ENCODE measurements at regions not wholly inside any gene's neighbourhood (a gene's known extent, or its start where the extent isn't known, plus 50 kb on each side); places are given as distances from the start of the nearest gene placed in this dataset.

GRCh38 chr1:164918140-164918539 is 359.2 kb downstream of the PBX1 start:
- no peak overlapping the region for H3K27ac ChIP-seq (ENCODE audit: low read depth, low read length)
- no peak for DNase-seq
- Mint-ChIP-seq H3K27ac (no peak overlapping the region), H3K4me1 (no peaks in the 10 kb centered on the region), H3K27me3 (peaks cover 0 to 6% (median 0%) of the 10 kb centered on the region in 5 donors), H3K9me3 (peaks cover 0 to 7% (median 0%) of the 10 kb centered on the region in 11 donors), H3K36me3 (no peaks in the 10 kb centered on the region), H3K4me3 (no peak overlapping the region)
- H3K27me3 ChIP-seq (ENCODE audit: control insufficient read depth in 2 of 2, insufficient read depth in 2 of 2, low read length in 2 of 2): no peaks in the 10 kb centered on the region
- intact Hi-C loops (cut with micrococcal nuclease): no loop called here
- no peaks in the 10 kb centered on the region for H3K4me1 ChIP-seq (ENCODE audit: control insufficient read depth in 2 of 2, insufficient read depth in 2 of 2, low read length in 2 of 2)
- H3K9me3 ChIP-seq (ENCODE audit: control insufficient read depth in 2 of 3, low read length in 3 of 3): no peaks in the 10 kb centered on the region
- CTCF ChIA-PET: no interaction called here
- ATAC-seq: no peak
- POLR2A ChIA-PET: no interaction called here
- no peaks in the 10 kb centered on the region for H3K36me3 ChIP-seq (ENCODE audit: control insufficient read depth in 2 of 3, insufficient read depth in 3 of 3, low read length in 3 of 3)
- H3K4me3 ChIP-seq (ENCODE audit: low read length): no peak overlapping the region

DNA sequence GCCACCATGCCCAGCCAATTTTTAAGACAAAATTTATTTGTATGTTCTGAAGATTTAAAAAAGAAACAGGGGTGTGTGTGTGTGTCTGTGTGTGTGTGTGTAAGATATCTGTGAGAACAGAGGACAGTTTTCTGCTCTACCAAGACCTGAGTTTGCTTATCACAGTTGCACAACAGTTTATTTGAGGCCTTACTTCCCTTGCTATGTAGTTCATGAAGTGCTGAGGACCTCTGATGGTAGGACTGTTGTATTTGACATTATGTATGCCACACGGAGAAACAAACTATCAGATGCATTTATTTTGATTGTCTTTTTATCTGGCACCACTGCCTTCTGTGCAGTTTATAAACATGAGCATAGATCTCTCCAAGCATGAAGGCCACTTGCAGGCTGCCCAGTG is 355.2 kb downstream of the PBX1 start:
- intact Hi-C loops (cut with micrococcal nuclease): no loop called here
- H3K27ac Mint-ChIP-seq: no peak overlapping the region
- Histone ChIP-seq H3K36me3 (ENCODE audit: control insufficient read depth in 2 of 3, insufficient read depth in 3 of 3, low read length in 3 of 3) (no peaks in the 10 kb centered on the region), H3K27me3 (ENCODE audit: control insufficient read depth in 2 of 2, insufficient read depth in 2 of 2, low read length in 2 of 2) (no peaks in the 10 kb centered on the region), H3K4me1 (ENCODE audit: control insufficient read depth in 2 of 2, insufficient read depth in 2 of 2, low read length in 2 of 2) (no peaks in the 10 kb centered on the region), H3K9me3 (ENCODE audit: control insufficient read depth in 2 of 3, low read length in 3 of 3) (no peaks in the 10 kb centered on the region), H3K27ac (ENCODE audit: low read depth, low read length) (no peak overlapping the region), H3K4me3 (ENCODE audit: low read length) (no peak overlapping the region)
- no peak for ATAC-seq
- DNase-seq: no peak
- H3K27me3 Mint-ChIP-seq: peaks cover 0 to 6% (median 0%) of the 10 kb centered on the region in 5 donors
- no peak overlapping the region for H3K4me3 Mint-ChIP-seq
- peaks cover 0 to under 1% (median 0%) of the 10 kb centered on the region in 5 donors for H3K36me3 Mint-ChIP-seq
- peaks cover 0 to 7% (median 0%) of the 10 kb centered on the region in 11 donors for H3K9me3 Mint-ChIP-seq
- H3K4me1 Mint-ChIP-seq: no peaks in the 10 kb centered on the region
- ChIA-PET CTCF (no interaction called here), POLR2A (no interaction called here)

DNA sequence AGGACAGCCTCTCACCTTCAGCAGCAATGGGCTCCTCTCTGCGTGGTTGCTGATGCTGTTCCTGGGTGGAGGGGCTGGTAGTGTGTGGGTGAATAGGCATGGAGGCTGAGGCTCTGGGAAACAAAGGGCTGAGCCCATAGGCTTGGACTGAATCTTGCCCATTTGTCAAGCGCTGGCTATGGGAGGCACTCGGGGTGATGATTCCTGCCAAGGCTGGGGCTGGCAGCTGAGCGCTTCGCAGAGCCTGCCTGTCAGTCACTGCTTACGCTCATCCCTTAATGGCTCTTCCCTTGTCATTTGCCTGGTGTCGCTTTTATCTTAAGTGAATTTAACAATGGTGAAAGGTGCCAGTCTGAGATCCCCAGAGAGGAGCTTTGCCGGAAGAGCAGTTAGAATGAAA is 353.3 kb downstream of the PBX1 start:
- ChIA-PET POLR2A (no interaction called here), CTCF (no interaction called here)
- no peak for ATAC-seq
- intact Hi-C loops (cut with micrococcal nuclease): no loop called here
- Mint-ChIP-seq H3K4me3 (no peak overlapping the region), H3K9me3 (peaks cover 0 to 7% (median 0%) of the 10 kb centered on the region in 11 donors), H3K27ac (peak overlapping the region in 1 of 9 donors; percentile 32), H3K4me1 (no peaks in the 10 kb centered on the region), H3K27me3 (peaks cover 0 to 6% (median 0%) of the 10 kb centered on the region in 5 donors), H3K36me3 (peaks cover 0 to 4% (median 0%) of the 10 kb centered on the region in 5 donors)
- Histone ChIP-seq H3K4me3 (ENCODE audit: low read length) (no peak overlapping the region), H3K36me3 (ENCODE audit: control insufficient read depth in 2 of 3, insufficient read depth in 3 of 3, low read length in 3 of 3) (no peaks in the 10 kb centered on the region), H3K4me1 (ENCODE audit: control insufficient read depth in 2 of 2, insufficient read depth in 2 of 2, low read length in 2 of 2) (no peaks in the 10 kb centered on the region), H3K27me3 (ENCODE audit: control insufficient read depth in 2 of 2, insufficient read depth in 2 of 2, low read length in 2 of 2) (no peaks in the 10 kb centered on the region), H3K27ac (ENCODE audit: low read depth, low read length) (no peak overlapping the region), H3K9me3 (ENCODE audit: control insufficient read depth in 2 of 3, low read length in 3 of 3) (no peaks in the 10 kb centered on the region)
- DNase-seq: no peak

- no peaks in the 10 kb centered on the region for H3K27me3 ChIP-seq (ENCODE audit: control insufficient read depth in 2 of 2, insufficient read depth in 2 of 2, low read length in 2 of 2)
- H3K36me3 ChIP-seq (ENCODE audit: control insufficient read depth in 2 of 3, insufficient read depth in 3 of 3, low read length in 3 of 3): no peaks in the 10 kb centered on the region
- Mint-ChIP-seq H3K4me1 (no peaks in the 10 kb centered on the region), H3K36me3 (peaks cover 0 to 4% (median 0%) of the 10 kb centered on the region in 5 donors), H3K27me3 (peaks cover 0 to 5% (median 0%) of the 10 kb centered on the region in 5 donors), H3K27ac (no peak overlapping the region), H3K4me3 (no peak overlapping the region), H3K9me3 (peaks cover 0 to 7% (median 0%) of the 10 kb centered on the region in 11 donors)
- no peak for ATAC-seq
- H3K4me1 ChIP-seq (ENCODE audit: control insufficient read depth in 2 of 2, insufficient read depth in 2 of 2, low read length in 2 of 2): no peaks in the 10 kb centered on the region
- ChIA-PET CTCF (no interaction called here), POLR2A (no interaction called here)
- H3K27ac ChIP-seq (ENCODE audit: low read depth, low read length): no peak overlapping the region
- no peaks in the 10 kb centered on the region for H3K9me3 ChIP-seq (ENCODE audit: control insufficient read depth in 2 of 3, low read length in 3 of 3)
- no peak for DNase-seq
- intact Hi-C loops (cut with micrococcal nuclease): no loop called here
- no peak overlapping the region for H3K4me3 ChIP-seq (ENCODE audit: low read length)
Measured at GRCh38 chr1:164910671-164911070, 351.7 kb downstream of the PBX1 start.

GRCh38 chr1:164907666-164908065 is 348.7 kb downstream of the PBX1 start:
- Mint-ChIP-seq H3K4me3 (no peak overlapping the region), H3K27ac (no peak overlapping the region), H3K4me1 (no peaks in the 10 kb centered on the region), H3K27me3 (peaks cover 0 to 5% (median 0%) of the 10 kb centered on the region in 5 donors), H3K36me3 (peaks cover 0 to 4% (median 0%) of the 10 kb centered on the region in 5 donors), H3K9me3 (peaks cover 0 to 7% (median 0%) of the 10 kb centered on the region in 11 donors)
- ATAC-seq (no peak), DNase-seq (no peak)
- intact Hi-C loops (cut with micrococcal nuclease): no loop called here
- ChIA-PET POLR2A (no interaction called here), CTCF (no interaction called here)
- no peaks in the 10 kb centered on the region for H3K4me1 ChIP-seq (ENCODE audit: control insufficient read depth in 2 of 2, insufficient read depth in 2 of 2, low read length in 2 of 2)
- no peaks in the 10 kb centered on the region for H3K27me3 ChIP-seq (ENCODE audit: control insufficient read depth in 2 of 2, insufficient read depth in 2 of 2, low read length in 2 of 2)
- H3K27ac ChIP-seq (ENCODE audit: low read depth, low read length): no peak overlapping the region
- H3K36me3 ChIP-seq (ENCODE audit: control insufficient read depth in 2 of 3, insufficient read depth in 3 of 3, low read length in 3 of 3): no peaks in the 10 kb centered on the region
- H3K9me3 ChIP-seq (ENCODE audit: control insufficient read depth in 2 of 3, low read length in 3 of 3): no peaks in the 10 kb centered on the region
- no peak overlapping the region for H3K4me3 ChIP-seq (ENCODE audit: low read length)

DNA sequence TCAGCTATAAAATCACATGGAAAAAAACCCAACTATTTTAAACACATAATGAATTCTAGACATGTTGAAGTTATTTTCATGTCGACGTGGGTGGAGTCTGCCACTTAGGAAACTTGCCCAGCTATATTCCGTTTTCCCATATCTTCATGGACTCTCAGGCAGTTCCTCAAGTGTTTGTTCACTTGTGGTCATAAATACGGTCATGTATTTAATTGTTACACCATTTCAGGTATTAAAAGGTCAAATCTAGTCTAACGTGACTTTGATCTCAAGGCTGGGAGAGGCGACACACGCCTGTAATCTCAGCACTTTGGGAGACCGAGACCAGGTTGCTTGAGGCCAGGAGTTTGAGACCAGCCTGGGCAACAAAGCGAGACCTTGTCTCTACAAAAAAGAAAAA is 346.9 kb downstream of the PBX1 start:
- intact Hi-C loops (cut with micrococcal nuclease): no loop called here
- Histone ChIP-seq H3K27me3 (ENCODE audit: control insufficient read depth in 2 of 2, insufficient read depth in 2 of 2, low read length in 2 of 2) (no peaks in the 10 kb centered on the region), H3K4me1 (ENCODE audit: control insufficient read depth in 2 of 2, insufficient read depth in 2 of 2, low read length in 2 of 2) (no peaks in the 10 kb centered on the region), H3K9me3 (ENCODE audit: control insufficient read depth in 2 of 3, low read length in 3 of 3) (no peaks in the 10 kb centered on the region), H3K36me3 (ENCODE audit: control insufficient read depth in 2 of 3, insufficient read depth in 3 of 3, low read length in 3 of 3) (no peaks in the 10 kb centered on the region), H3K27ac (ENCODE audit: low read depth, low read length) (no peak overlapping the region), H3K4me3 (ENCODE audit: low read length) (no peak overlapping the region)
- DNase-seq (no peak), ATAC-seq (no peak)
- H3K27me3 Mint-ChIP-seq: peaks cover 0 to 5% (median 0%) of the 10 kb centered on the region in 5 donors
- no peak overlapping the region for H3K27ac Mint-ChIP-seq
- peaks cover 0 to 4% (median 0%) of the 10 kb centered on the region in 5 donors for H3K36me3 Mint-ChIP-seq
- POLR2A ChIA-PET: no interaction called here
- CTCF ChIA-PET: no interaction called here
- peaks cover 0 to 7% (median 1%) of the 10 kb centered on the region in 11 donors for H3K9me3 Mint-ChIP-seq
- H3K4me1 Mint-ChIP-seq: no peaks in the 10 kb centered on the region
- H3K4me3 Mint-ChIP-seq: no peak overlapping the region

DNA sequence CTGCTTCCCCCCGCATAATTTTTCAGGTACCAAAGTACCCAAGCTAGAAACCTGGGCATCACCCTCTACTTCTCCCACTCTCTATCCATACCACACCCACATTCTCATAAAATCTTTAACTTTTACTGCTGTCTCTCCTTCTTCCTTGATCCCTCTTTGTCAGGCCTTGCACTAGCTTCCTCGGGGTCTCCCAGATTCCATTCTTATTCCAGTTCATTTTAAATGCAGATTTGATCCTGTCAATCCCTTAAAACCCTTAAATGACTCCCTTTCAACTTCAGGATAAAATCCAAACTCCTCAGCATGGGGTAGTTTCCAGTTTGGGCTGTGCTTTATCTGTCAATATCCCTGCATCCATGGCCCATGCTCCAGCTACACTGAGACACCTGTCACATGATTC is 343.5 kb downstream of the PBX1 start:
- Mint-ChIP-seq H3K4me3 (no peak overlapping the region), H3K4me1 (no peaks in the 10 kb centered on the region), H3K36me3 (no peaks in the 10 kb centered on the region), H3K27me3 (no peaks in the 10 kb centered on the region), H3K9me3 (peaks cover 0 to 13% (median 3%) of the 10 kb centered on the region in 11 donors), H3K27ac (no peak overlapping the region)
- CTCF ChIA-PET: interaction anchor here (0.7 kb wide), 1 partner anchor 115 kb away, joined by 5 read pairs; no protein-coding TSS in a partner anchor
- intact Hi-C loops (cut with micrococcal nuclease): no loop called here
- POLR2A ChIA-PET: no interaction called here
- DNase-seq: no peak
- no peaks in the 10 kb centered on the region for H3K9me3 ChIP-seq (ENCODE audit: control insufficient read depth in 2 of 3, low read length in 3 of 3)
- H3K27me3 ChIP-seq (ENCODE audit: control insufficient read depth in 2 of 2, insufficient read depth in 2 of 2, low read length in 2 of 2): no peaks in the 10 kb centered on the region
- no peaks in the 10 kb centered on the region for H3K4me1 ChIP-seq (ENCODE audit: control insufficient read depth in 2 of 2, insufficient read depth in 2 of 2, low read length in 2 of 2)
- H3K4me3 ChIP-seq (ENCODE audit: low read length): no peak overlapping the region
- no peaks in the 10 kb centered on the region for H3K36me3 ChIP-seq (ENCODE audit: control insufficient read depth in 2 of 3, insufficient read depth in 3 of 3, low read length in 3 of 3)
- no peak overlapping the region for H3K27ac ChIP-seq (ENCODE audit: low read depth, low read length)
- ATAC-seq: no peak

All from naive thymus-derived CD4-positive, alpha-beta T cell (primary cell).